ENCODE measurements at regions not wholly inside any gene's neighbourhood (a gene's known extent, or its start where the extent isn't known, plus 50 kb on each side); places are given as distances from the start of the nearest gene placed in this dataset.

GRCh38 chr9:127553793-127554192 lies 58.3 kb upstream of the STXBP1 start:
- DNase-seq = no peak

DNA sequence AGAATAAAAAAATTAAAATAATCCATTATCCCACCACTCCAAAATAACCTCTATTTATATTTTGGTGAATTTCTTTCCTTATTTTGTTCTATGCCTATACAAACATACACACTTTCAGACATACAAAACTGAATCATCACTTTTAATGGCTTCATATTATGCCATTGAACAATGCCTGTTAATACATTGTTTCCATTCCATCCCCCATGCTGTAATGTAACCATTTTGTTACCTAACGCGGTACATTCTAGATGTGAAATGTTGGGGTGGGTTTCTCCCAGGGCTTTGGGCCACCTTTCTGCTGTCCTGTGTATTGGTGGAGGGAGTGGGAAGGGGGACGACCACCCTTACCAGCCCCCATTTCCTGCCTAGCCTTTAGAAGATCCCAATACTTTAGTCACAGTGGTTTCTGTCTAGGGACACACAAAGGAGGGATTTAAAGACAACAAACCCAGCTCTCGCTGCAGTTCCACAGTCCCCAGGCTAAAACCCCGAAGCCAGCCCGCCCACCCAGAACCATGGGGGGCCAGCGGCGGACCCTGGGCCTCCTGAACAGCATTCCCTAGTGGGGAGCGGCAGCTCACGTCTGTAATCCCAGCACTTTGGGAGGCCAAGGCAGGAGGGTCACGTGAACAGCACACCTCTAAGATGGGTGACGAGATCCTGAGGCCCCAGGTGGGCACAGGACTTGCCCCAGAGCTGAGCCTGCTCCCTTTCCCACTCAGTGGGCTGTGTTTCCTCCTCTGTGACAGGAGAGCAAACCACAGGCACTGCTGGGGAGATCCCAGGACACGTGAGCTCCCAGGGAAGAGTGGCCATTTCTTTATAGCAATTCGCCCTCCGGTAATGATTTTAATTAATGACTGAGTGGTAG lies 56.9 kb upstream of the STXBP1 start:
- DNase-seq = no peak

DNA sequence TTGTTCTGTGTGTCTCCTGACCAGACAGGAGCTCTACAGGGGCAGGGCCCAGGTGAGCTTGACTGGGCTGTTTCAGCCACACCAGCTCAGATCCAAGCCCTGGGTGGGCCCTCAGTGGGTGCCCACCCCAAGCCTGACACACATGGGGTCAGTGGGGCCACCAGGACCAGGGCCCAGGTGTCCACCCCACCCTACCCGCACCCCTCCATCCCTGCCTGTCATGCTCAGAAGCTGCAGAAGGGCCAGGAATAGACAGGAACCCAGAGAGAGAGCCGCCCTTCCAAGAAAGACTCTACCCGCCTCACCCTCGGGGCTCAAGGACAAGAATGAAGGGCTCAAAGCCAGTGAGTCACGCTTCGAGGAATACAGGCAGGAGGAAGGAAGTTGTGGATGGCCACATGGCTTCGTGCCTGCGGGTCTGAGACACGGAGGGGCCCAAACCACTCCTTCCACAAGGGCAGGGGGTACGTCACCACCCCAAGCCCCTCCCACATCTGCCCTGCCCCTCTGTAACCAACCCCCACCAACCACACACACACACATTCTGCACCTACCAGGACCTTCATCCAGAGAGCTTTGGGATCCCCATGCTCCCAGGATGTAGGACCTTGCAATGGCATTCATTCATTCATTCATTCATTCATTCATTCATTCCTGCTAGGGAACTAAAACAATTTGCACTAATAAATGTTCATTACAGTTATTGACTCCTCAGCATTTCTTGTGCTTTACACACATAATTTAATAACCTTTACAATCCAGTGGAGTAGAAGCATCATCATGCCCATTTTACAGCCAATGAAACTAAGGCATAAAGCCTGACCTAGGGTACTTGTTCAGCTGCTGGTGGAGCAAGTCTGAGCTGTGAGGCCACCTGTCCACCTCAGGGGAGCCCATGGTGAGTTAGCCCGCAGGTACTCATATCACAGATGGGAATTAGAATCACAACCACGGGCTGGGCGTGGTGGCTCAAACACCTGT lies 55.9 kb upstream of the STXBP1 start:
- peak; percentile 63 for DNase-seq

GRCh38 chr9:127556871-127557270 lies 55.2 kb upstream of the STXBP1 start:
- no peak for DNase-seq

- no peak for DNase-seq
These were observed 54.6 kb upstream of the STXBP1 start for GRCh38 chr9:127557466-127557869.

DNA sequence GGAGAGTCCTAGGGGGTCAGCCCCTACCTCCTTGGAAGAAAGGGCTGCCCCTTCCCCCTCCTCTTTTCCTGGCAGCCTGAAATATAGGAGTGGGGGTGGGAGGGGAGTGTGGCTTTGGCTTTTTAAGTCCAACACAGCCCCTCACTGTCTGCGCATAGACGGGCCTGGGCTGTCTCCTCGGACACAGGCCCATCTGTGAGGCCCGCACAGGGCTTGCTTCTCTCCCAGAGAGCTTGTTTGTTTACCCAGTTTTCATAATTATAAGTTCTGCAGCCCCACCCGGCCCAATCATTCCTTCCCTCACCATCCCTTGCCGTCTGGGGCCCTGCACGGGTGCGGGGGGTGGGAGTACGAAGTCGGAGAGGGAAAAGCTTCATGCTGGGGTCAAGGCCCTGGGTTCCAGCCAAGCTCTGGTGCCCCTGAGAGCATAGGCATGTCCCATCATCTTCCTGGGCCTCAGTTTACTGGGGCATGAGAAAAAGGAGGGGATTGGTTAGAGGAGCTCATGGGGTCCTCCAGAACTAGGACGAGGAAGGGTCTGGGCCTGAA lies 54.0 kb upstream of the STXBP1 start:
- DNase-seq = no peak

- DNase-seq = no peak
These were observed 53.4 kb upstream of the STXBP1 start for GRCh38 chr9:127558581-127559246.

- DNase-seq = no peak
These were observed 52.8 kb upstream of the STXBP1 start for GRCh38 chr9:127559247-127559680.

DNA sequence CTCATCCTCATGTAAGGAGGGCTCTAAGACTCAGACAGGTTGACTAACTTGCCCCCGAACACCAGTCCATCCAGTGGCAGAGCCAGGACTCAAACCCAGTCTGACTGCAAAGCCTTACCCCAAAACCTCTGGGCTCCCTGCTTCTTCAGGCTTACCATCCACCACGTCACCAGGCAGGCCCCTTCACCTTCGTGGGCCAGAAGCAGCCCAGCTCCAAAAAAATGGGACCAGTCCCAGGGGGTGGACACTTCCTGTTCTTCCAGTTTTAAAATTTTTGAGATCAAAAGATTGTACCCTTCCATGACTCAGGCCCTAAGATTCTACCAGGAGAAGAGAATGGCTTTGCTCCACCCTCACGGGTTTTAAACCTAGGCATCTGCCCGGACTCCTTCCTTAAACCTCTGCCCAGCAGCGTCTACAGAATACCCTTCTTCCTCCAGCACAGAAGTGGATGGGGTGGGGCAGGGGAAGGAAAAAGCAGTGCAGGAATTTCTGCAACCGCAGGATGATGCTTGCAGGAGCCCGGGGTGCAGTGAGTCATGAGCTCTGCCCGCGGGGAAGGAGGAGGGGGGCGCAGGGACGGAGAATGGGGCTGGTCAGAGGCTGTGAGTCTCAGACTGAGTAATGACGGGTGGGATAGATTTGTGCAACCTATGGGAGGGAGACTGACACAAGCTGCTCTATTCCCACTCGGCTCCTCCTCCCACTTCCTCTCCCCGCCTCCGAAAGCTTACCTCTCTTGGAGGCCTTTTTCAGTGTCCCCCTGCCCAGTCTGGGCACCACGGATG lies 50.4 kb upstream of the STXBP1 start:
- DNase-seq = no peak
